Dermis microvascular lymphatic vessel endothelial cell (primary cell): ENCODE measurements at regions not wholly inside any gene's neighbourhood (a gene's known extent, or its start where the extent isn't known, plus 50 kb on each side); places are given as distances from the start of the nearest gene placed in this dataset.
A peak's percentile ranks its signal among the peaks of the same experiment; 100 is the strongest.
"Not testable (repeated sequence)": the region's sequence is repeated elsewhere in the genome, so short reads cannot be mapped to it uniquely, and the experiment has no call there.

Experiments
- DNase-seq, 2 donors: peaks; one replicate each; pipeline versions ENCODE4 v3.0.0 to v3.0.0-alpha.2; 2010; ENCODE audit warnings: low read depth in 2 of 2

GRCh38 chr20:48382304-48382703 is 445.5 kb downstream of the PREX1 start:
- DNase-seq: no peak

GRCh38 chr20:48381353-48382120 is 446.3 kb downstream of the PREX1 start:
- no peak for DNase-seq

- DNase-seq: no peak
Measured at GRCh38 chr20:48380661-48381060, 447.1 kb downstream of the PREX1 start.

GRCh38 chr20:48378976-48379675 is 448.7 kb downstream of the PREX1 start:
- no peak for DNase-seq

- DNase-seq: no peak
Measured at GRCh38 chr20:48377940-48378339, 449.9 kb downstream of the PREX1 start.

GRCh38 chr20:48375804-48376203 is 452.0 kb downstream of the PREX1 start:
- no peak for DNase-seq

GRCh38 chr20:48374991-48375595 is 452.7 kb downstream of the PREX1 start:
- DNase-seq: no peak

GRCh38 chr20:48374031-48374907 is 453.5 kb downstream of the PREX1 start:
- DNase-seq: peak; percentile 76 to 87

- peak in 1 of 2 donors; percentile 14 for DNase-seq
Measured at GRCh38 chr20:48373555-48373934, 454.3 kb downstream of the PREX1 start.

- DNase-seq: not testable (repeated sequence)
Measured at GRCh38 chr20:48372851-48373554, 454.8 kb downstream of the PREX1 start.

GRCh38 chr20:48371211-48371610 is 456.6 kb downstream of the PREX1 start:
- no peak for DNase-seq

GRCh38 chr20:48368580-48369021 is 459.2 kb downstream of the PREX1 start:
- DNase-seq: not testable (repeated sequence)

GRCh38 chr20:48367541-48368358 is 460.0 kb downstream of the PREX1 start:
- DNase-seq: not testable (repeated sequence)

- DNase-seq: no peak
Measured at GRCh38 chr20:48366230-48366629, 461.6 kb downstream of the PREX1 start.

GRCh38 chr20:48364688-48365421 is 462.9 kb downstream of the PREX1 start:
- no peak for DNase-seq

GRCh38 chr20:48364055-48364454 is 463.7 kb downstream of the PREX1 start:
- no peak for DNase-seq

GRCh38 chr20:48360342-48360975 is 467.3 kb downstream of the PREX1 start:
- no peak for DNase-seq

GRCh38 chr20:48359692-48360341 is 468.0 kb downstream of the PREX1 start:
- no peak for DNase-seq
